Gastroesophageal sphincter (tissue), 3 donors: ENCODE measurements at regions not wholly inside any gene's neighbourhood (a gene's known extent, or its start where the extent isn't known, plus 50 kb on each side); places are given as distances from the start of the nearest gene placed in this dataset.

Source experiments
- EP300 ChIP-seq: sonication (generic); formaldehyde crosslinking; IDR thresholded peaks from one replicate; pipeline ENCODE4 v1.6.1; 2017; ENCODE audit warnings: antibody characterized with exemption, mild to moderate bottlenecking
- POLR2A ChIP-seq, 2 donors: fragments of 450-650 bp; IDR thresholded peaks; one replicate each; pipeline ENCODE4 v1.6.1; 2017; ENCODE audit warnings: antibody characterized with exemption in 2 of 2, mild to moderate bottlenecking in 2 of 2, moderate library complexity in 1 of 2
- POLR2AphosphoS5 ChIP-seq: sonication (generic); formaldehyde crosslinking; IDR thresholded peaks from one replicate; pipeline ENCODE4 v1.6.1; 2017; ENCODE audit warnings: antibody characterized with exemption
- TF ChIP-seq, protein P1 (sequence below), 4 experiments: fragments of 200-600 bp in 2 of 4; fragments of 450-650 bp in 2 of 4; sonication (generic) in 1 of 4; IDR thresholded peaks; one replicate each; pipeline ENCODE4 v1.5.1; 2017 to 2019; ENCODE audit warnings: antibody characterized with exemption in 4 of 4, mild to moderate bottlenecking in 2 of 4, moderate library complexity in 2 of 4

DNA sequence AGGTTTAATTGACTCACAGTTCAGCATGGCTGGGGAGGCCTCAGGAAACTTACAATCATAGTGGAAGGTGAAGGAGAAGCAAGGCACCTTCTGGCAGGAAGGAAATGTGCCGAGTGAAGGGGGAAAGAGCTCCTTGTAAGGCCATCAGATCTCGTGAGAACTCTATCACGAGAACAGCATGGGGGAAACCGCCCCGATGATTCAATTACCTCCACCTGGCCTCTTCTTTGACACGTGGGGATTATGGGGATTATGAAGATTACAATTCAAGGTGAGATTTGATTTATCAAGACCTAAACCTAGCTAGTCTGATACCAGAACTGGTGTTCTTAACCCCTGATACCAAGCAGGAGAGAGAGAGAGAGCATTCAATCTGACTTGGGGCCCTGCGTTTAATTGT is 258.7 kb downstream of the PTEN start:
- TF ChIP-seq, protein P1, sequence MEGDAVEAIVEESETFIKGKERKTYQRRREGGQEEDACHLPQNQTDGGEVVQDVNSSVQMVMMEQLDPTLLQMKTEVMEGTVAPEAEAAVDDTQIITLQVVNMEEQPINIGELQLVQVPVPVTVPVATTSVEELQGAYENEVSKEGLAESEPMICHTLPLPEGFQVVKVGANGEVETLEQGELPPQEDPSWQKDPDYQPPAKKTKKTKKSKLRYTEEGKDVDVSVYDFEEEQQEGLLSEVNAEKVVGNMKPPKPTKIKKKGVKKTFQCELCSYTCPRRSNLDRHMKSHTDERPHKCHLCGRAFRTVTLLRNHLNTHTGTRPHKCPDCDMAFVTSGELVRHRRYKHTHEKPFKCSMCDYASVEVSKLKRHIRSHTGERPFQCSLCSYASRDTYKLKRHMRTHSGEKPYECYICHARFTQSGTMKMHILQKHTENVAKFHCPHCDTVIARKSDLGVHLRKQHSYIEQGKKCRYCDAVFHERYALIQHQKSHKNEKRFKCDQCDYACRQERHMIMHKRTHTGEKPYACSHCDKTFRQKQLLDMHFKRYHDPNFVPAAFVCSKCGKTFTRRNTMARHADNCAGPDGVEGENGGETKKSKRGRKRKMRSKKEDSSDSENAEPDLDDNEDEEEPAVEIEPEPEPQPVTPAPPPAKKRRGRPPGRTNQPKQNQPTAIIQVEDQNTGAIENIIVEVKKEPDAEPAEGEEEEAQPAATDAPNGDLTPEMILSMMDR (IDR thresholded peaks at IDR 0.05) = no peak
- TF ChIP-seq POLR2A (IDR thresholded peaks at IDR 0.05) (no peak), POLR2AphosphoS5 (no peak), EP300 (no peak)
